Kidney (tissue), 13 donors: ENCODE measurements at regions not wholly inside any gene's neighbourhood (a gene's known extent, or its start where the extent isn't known, plus 50 kb on each side); places are given as distances from the start of the nearest gene placed in this dataset.
A peak's percentile ranks its signal among the peaks of the same experiment; 100 is the strongest.

Source experiments
- DNase-seq, 5 donors: peaks; one replicate each; pipeline ENCODE4 v3.0.0-alpha.2; 2013 to 2020
- FAIRE-seq: peaks from 2 replicates; lab custom pipeline; 2012; peaks lifted over from hg19 to GRCh38; lab: Jason Lieb, UNC
- H3K27ac ChIP-seq, 2 donors: one replicate each; pipeline ENCODE4 v1.7.0; 2013; ENCODE audit warnings: low read depth in 2 of 2, low read length in 2 of 2, inconsistent platforms in 1 of 2
- H3K27me3 ChIP-seq: one replicate; pipeline ENCODE4 v1.7.1; 2013; ENCODE audit warnings: low read length, inconsistent platforms; ENCODE audit not compliant: control insufficient read depth, insufficient read depth
- H3K36me3 ChIP-seq, 3 donors: one replicate each; pipeline versions ENCODE4 v1.7.0 to v1.7.1; 2013; ENCODE audit warnings: low read length in 3 of 3, control low read depth in 1 of 3, inconsistent platforms in 1 of 3; ENCODE audit not compliant: insufficient read depth in 3 of 3, control insufficient read depth in 2 of 3
- H3K4me1 ChIP-seq, 3 donors: one replicate each; pipeline versions ENCODE4 v1.7.0 to v1.7.1; 2013; ENCODE audit warnings: low read length in 3 of 3, inconsistent platforms in 1 of 3, low read depth in 1 of 3; ENCODE audit not compliant: control insufficient read depth in 2 of 3, insufficient read depth in 2 of 3
- H3K4me3 ChIP-seq, 3 donors: one replicate each; pipeline versions ENCODE4 v1.7.0 to v1.8.1; 2013; ENCODE audit warnings: low read length in 3 of 3, control low read depth in 1 of 3, inconsistent platforms in 1 of 3
- H3K9ac ChIP-seq, 3 donors: one replicate each; pipeline versions ENCODE4 v1.7.0 to v1.7.1; 2013; ENCODE audit warnings: low read length in 3 of 3, control low read depth in 1 of 3, inconsistent platforms in 1 of 3
- H3K9me3 ChIP-seq, 3 donors: one replicate each; pipeline versions ENCODE4 v1.7.0 to v1.7.1; 2013; ENCODE audit warnings: low read length in 3 of 3, control low read depth in 1 of 3, inconsistent platforms in 1 of 3; ENCODE audit not compliant: control insufficient read depth in 2 of 3, insufficient read depth in 1 of 3
- CTCF ChIP-seq: IDR thresholded peaks from 3 replicates; pipeline ENCODE4 v1.5.1; 2012; ENCODE audit warnings: mild to moderate bottlenecking, moderate library complexity, borderline replicate concordance; ENCODE audit not compliant: insufficient read depth; ENCODE audit errors: extremely low read depth
- intact Hi-C: fragments of 100-400 bp; cut with DNase I; formaldehyde crosslinking; loops from one replicate; pipeline ENCODE4 v1.11.1; 2022
- donor health status: control.
- donor health status: control.
- donor health status: control.
- donor health status: control.
- donor health status: control.
- donor health status: DM: yes; HTN: yes; CAD: no.
- donor health status: Normal renal cell carcinoma (clear cell type).

- H3K9ac ChIP-seq: no peak overlapping the region
- H3K36me3 ChIP-seq: no peaks in the 10 kb centered on the region
- intact Hi-C loops: no loop called here
- DNase-seq (no peak), FAIRE-seq (peak; percentile 68)
- H3K4me3 ChIP-seq: no peak overlapping the region
- H3K27ac ChIP-seq: no peak overlapping the region
- H3K4me1 ChIP-seq: no peaks in the 10 kb centered on the region
- H3K27me3 ChIP-seq: no peaks in the 10 kb centered on the region
- TF ChIP-seq CTCF: no peak
- no peaks in the 10 kb centered on the region for H3K9me3 ChIP-seq
Observed at GRCh38 chr5:126103050-126103449, 320.2 kb upstream of the GRAMD2B start.

- H3K9me3 ChIP-seq: no peaks in the 10 kb centered on the region
- H3K36me3 ChIP-seq: no peaks in the 10 kb centered on the region
- H3K9ac ChIP-seq: no peak overlapping the region
- H3K27me3 ChIP-seq: no peaks in the 10 kb centered on the region
- no peaks in the 10 kb centered on the region for H3K4me1 ChIP-seq
- no peak for FAIRE-seq
- TF ChIP-seq CTCF: no peak
- no peak overlapping the region for H3K27ac ChIP-seq
- DNase-seq: no peak
- H3K4me3 ChIP-seq: no peak overlapping the region
- intact Hi-C loops: no loop called here
Observed at GRCh38 chr5:126103868-126104267, 319.3 kb upstream of the GRAMD2B start.

- Histone ChIP-seq H3K4me1 (no peaks in the 10 kb centered on the region), H3K27me3 (no peaks in the 10 kb centered on the region), H3K27ac (no peak overlapping the region), H3K4me3 (no peak overlapping the region), H3K36me3 (no peaks in the 10 kb centered on the region), H3K9me3 (no peaks in the 10 kb centered on the region), H3K9ac (no peak overlapping the region)
- FAIRE-seq (no peak), DNase-seq (no peak)
- no peak for TF ChIP-seq CTCF
- intact Hi-C loops: no loop called here
Observed at GRCh38 chr5:126104341-126104740, 318.9 kb upstream of the GRAMD2B start.

- DNase-seq: peak in 2 of 5 donors; percentile 38 to 57
- H3K4me1 ChIP-seq: no peaks in the 10 kb centered on the region
- no peak for TF ChIP-seq CTCF
- H3K9me3 ChIP-seq: no peaks in the 10 kb centered on the region
- no peak for FAIRE-seq
- no peak overlapping the region for H3K9ac ChIP-seq
- no peaks in the 10 kb centered on the region for H3K27me3 ChIP-seq
- intact Hi-C loops: no loop called here
- no peak overlapping the region for H3K27ac ChIP-seq
- no peak overlapping the region for H3K4me3 ChIP-seq
- H3K36me3 ChIP-seq: no peaks in the 10 kb centered on the region
Observed at GRCh38 chr5:126104951-126105350, 318.3 kb upstream of the GRAMD2B start.
